HL-60 (cell line): ENCODE measurements at regions not wholly inside any gene's neighbourhood (a gene's known extent, or its start where the extent isn't known, plus 50 kb on each side); places are given as distances from the start of the nearest gene placed in this dataset.
A peak's percentile ranks its signal among the peaks of the same experiment; 100 is the strongest.

ENCODE experiments used
- DNase-seq, 2 experiments: peaks; one replicate each; pipeline ENCODE4 v3.0.0-alpha.2; 2010 to 2020; ENCODE audit warnings: low read depth in 1 of 2, low spot score in 1 of 2
- H3K27ac ChIP-seq: fragments of 250-450 bp; sonication (Bioruptor Pico); replicated peaks from 2 replicates; pipeline ENCODE4 v1.5.1; 2020; ENCODE audit warnings: mild to moderate bottlenecking, moderate library complexity
- H3K27me3 ChIP-seq: fragments of 250-450 bp; sonication (Bioruptor Pico); 2 replicates; pipeline ENCODE4 v1.5.1; 2021; ENCODE audit warnings: mild to moderate bottlenecking, moderate library complexity; ENCODE audit not compliant: insufficient read depth, poor library complexity, severe bottlenecking
- H3K4me3 ChIP-seq: replicated peaks from 2 replicates; pipeline ENCODE4 v1.5.1; 2011; ENCODE audit warnings: mild to moderate bottlenecking, control low read depth, low read length; ENCODE audit not compliant: insufficient read depth
- GABPA ChIP-seq: IDR thresholded peaks from 2 replicates; pipeline ENCODE4 v1.6.1; 2012; ENCODE audit warnings: low read depth
- POLR2AphosphoS5 ChIP-seq: IDR thresholded peaks from 2 replicates; pipeline ENCODE4 v1.6.1; 2012; ENCODE audit warnings: low read depth
- SPI1 ChIP-seq: IDR thresholded peaks from 2 replicates; pipeline ENCODE4 v1.6.1; 2012; ENCODE audit warnings: low read depth, mild to moderate bottlenecking, borderline replicate concordance
- TF ChIP-seq, protein P1 (sequence below): IDR thresholded peaks from one replicate; pipeline ENCODE4 v1.5.1; 2011; ENCODE audit warnings: low read length, control low read depth, inconsistent platforms; ENCODE audit not compliant: insufficient read depth
- TF ChIP-seq, protein P2 (sequence below): IDR thresholded peaks from 2 replicates; pipeline ENCODE4 v1.6.1; 2012; ENCODE audit warnings: low read depth; ENCODE audit not compliant: insufficient replicate concordance

DNA sequence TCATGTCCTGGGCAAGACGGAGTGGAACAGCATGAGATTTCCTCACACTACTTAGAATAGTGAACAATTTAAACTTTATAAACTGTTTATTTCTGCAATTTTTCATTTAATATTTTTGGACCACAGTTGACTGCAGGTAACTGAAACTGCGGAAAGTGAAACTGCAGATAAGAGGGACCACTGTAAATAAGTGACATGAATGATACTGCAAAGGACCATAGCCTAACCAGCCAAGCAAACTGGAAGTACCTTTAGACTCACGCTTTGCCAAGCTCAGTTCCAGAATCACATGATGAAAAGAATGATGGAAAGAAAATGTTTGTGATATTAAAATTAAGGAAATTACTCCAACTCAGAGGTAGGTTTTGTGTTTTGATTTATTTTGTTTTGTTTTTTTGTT is 94.6 kb upstream of the ITGA4 start:
- no peak for DNase-seq
- H3K27me3 ChIP-seq = no peaks in the 10 kb centered on the region
- no peak for TF ChIP-seq GABPA
- no peak for TF ChIP-seq POLR2AphosphoS5
- TF ChIP-seq SPI1 = no peak
- TF ChIP-seq, protein P1, sequence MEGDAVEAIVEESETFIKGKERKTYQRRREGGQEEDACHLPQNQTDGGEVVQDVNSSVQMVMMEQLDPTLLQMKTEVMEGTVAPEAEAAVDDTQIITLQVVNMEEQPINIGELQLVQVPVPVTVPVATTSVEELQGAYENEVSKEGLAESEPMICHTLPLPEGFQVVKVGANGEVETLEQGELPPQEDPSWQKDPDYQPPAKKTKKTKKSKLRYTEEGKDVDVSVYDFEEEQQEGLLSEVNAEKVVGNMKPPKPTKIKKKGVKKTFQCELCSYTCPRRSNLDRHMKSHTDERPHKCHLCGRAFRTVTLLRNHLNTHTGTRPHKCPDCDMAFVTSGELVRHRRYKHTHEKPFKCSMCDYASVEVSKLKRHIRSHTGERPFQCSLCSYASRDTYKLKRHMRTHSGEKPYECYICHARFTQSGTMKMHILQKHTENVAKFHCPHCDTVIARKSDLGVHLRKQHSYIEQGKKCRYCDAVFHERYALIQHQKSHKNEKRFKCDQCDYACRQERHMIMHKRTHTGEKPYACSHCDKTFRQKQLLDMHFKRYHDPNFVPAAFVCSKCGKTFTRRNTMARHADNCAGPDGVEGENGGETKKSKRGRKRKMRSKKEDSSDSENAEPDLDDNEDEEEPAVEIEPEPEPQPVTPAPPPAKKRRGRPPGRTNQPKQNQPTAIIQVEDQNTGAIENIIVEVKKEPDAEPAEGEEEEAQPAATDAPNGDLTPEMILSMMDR = no peak
- H3K4me3 ChIP-seq = no peak overlapping the region
- no peak overlapping the region for H3K27ac ChIP-seq

DNA sequence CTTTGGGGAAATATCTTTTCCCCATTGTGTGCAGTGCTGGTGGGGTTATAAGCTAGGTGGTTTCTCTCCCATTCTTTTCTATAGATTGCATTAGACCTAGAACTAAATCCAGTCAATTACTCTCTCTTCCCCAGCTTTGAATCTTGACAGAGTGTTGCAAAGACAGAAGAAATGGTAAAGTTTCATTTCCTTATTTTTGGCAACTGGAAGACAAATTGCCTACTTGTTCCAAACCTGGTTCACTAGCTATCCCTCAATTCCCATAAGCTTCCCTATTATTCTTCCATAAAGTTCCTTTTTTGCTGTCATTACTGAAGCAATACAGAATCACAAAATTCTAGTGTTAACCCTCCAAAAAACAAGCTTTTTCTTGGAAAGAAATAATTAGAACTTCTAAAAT is 94.0 kb upstream of the ITGA4 start:
- H3K27me3 ChIP-seq = no peaks in the 10 kb centered on the region
- TF ChIP-seq POLR2AphosphoS5 (no peak), SPI1 (peak; percentile 38; the same call in 1 of the 2 replicates), GABPA (no peak)
- TF ChIP-seq, protein P1 = no peak
- TF ChIP-seq, protein P2, sequence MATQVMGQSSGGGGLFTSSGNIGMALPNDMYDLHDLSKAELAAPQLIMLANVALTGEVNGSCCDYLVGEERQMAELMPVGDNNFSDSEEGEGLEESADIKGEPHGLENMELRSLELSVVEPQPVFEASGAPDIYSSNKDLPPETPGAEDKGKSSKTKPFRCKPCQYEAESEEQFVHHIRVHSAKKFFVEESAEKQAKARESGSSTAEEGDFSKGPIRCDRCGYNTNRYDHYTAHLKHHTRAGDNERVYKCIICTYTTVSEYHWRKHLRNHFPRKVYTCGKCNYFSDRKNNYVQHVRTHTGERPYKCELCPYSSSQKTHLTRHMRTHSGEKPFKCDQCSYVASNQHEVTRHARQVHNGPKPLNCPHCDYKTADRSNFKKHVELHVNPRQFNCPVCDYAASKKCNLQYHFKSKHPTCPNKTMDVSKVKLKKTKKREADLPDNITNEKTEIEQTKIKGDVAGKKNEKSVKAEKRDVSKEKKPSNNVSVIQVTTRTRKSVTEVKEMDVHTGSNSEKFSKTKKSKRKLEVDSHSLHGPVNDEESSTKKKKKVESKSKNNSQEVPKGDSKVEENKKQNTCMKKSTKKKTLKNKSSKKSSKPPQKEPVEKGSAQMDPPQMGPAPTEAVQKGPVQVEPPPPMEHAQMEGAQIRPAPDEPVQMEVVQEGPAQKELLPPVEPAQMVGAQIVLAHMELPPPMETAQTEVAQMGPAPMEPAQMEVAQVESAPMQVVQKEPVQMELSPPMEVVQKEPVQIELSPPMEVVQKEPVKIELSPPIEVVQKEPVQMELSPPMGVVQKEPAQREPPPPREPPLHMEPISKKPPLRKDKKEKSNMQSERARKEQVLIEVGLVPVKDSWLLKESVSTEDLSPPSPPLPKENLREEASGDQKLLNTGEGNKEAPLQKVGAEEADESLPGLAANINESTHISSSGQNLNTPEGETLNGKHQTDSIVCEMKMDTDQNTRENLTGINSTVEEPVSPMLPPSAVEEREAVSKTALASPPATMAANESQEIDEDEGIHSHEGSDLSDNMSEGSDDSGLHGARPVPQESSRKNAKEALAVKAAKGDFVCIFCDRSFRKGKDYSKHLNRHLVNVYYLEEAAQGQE = no peak
- DNase-seq = no peak
- peak overlapping the region; percentile 76 for H3K27ac ChIP-seq
- H3K4me3 ChIP-seq = no peak overlapping the region

DNA sequence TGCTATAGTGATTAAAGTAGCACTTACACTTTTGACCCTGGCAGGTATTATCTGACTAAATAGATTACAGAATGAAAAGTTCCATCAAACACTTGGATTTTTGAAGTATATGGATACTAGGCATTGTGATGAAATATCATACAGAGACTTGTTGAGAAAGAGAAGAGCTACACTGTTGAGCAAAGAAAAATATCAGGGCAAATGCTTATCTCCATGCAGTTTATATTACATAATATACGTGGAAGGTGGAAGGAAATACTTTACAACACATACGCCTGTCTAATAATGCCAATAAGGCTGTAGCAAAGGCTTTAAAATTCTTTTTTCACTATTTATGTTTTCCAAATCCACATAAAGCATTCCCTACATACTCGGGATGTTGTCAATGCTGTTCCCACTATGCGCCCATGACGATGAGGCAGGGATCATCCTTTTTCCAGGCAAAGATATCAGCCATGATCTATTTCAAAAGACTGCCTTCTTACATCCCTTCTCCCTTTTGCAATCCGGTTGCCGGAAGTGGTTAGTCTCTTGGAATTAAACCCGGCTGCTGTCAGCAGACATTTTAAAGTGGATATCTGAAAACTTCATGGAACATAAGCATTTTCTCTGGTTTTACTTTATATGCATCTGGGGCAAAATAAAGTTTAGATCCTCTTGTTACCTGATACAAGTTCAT is 92.6 kb upstream of the ITGA4 start:
- peak; percentile 80 to 91 for DNase-seq
- Histone ChIP-seq H3K27ac (peak overlapping the region; percentile 76), H3K4me3 (no peak overlapping the region), H3K27me3 (no peaks in the 10 kb centered on the region)
- TF ChIP-seq POLR2AphosphoS5 (no peak), SPI1 (no peak), GABPA (peak; percentile 60; the same call in 1 of the 2 replicates)
- TF ChIP-seq, protein P2 = no peak
- TF ChIP-seq, protein P1 = no peak
